ENCODE measurements at regions not wholly inside any gene's neighbourhood (a gene's known extent, or its start where the extent isn't known, plus 50 kb on each side); places are given as distances from the start of the nearest gene placed in this dataset.

DNA sequence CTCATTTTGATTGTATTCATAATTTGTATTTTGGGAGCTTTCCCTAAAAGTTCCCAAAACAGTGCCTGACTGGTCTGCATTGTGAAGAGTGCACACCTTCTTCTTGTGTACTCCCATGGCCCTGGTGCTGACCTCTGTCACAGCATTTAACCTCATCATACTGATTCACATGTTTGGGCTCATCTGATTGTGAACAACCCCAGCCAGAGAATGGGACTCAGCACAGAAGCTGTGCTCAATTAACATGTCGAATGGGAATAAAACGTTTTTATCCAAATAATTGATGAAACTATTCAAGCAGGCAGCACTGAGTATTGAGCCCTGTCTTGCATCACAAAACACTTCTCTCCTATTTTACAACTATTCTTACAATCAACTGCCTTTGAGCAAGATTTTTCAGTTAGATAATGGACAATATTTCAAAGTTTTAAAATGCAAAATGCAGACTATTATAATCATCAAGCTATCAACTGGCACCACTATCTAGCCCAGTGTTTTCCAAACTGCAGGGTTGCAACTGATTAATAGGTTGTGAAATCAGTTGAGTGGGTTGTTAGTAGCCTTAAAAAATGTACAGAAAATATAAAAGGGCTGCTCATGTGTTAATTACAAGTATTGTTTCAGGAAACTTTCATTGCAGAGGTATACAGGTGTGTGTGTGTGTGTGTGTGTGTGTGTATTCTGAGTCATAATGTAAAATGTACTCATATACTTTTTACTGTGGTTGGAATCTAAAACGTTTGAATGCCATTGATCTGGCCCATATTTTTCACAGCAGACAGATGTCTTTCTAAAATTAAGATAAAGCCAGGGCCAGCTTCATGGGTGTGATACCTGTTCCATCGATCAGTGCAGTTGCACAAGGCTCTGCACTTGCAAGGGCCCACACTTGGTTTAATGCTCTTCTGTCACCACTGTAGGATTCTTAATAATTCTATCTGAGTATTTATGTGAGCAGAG lies 190.5 kb downstream of the PIK3R1 start:
- TF ChIP-seq, protein P1, sequence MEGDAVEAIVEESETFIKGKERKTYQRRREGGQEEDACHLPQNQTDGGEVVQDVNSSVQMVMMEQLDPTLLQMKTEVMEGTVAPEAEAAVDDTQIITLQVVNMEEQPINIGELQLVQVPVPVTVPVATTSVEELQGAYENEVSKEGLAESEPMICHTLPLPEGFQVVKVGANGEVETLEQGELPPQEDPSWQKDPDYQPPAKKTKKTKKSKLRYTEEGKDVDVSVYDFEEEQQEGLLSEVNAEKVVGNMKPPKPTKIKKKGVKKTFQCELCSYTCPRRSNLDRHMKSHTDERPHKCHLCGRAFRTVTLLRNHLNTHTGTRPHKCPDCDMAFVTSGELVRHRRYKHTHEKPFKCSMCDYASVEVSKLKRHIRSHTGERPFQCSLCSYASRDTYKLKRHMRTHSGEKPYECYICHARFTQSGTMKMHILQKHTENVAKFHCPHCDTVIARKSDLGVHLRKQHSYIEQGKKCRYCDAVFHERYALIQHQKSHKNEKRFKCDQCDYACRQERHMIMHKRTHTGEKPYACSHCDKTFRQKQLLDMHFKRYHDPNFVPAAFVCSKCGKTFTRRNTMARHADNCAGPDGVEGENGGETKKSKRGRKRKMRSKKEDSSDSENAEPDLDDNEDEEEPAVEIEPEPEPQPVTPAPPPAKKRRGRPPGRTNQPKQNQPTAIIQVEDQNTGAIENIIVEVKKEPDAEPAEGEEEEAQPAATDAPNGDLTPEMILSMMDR (IDR thresholded peaks at IDR 0.05; ENCODE audit: borderline replicate concordance, extremely low read depth, low read length, poor library complexity, severe bottlenecking), result no peak
- TF ChIP-seq EZH2 (IDR thresholded peaks at IDR 0.05; ENCODE audit: borderline replicate concordance, low read depth, low read length, severe bottlenecking), result no peak
- no peaks in the 10 kb centered on the region for H3K79me2 ChIP-seq (ENCODE audit: insufficient read depth, low read length)
- 0 out of 2 replicates have a peak overlapping the region, but pooled peaks have one; percentile 10 for H3K4me2 ChIP-seq (ENCODE audit: insufficient read depth, low read length)
- no peaks in the 10 kb centered on the region for H3K36me3 ChIP-seq (ENCODE audit: insufficient read depth, low read length)
- no peak overlapping the region for H2AFZ ChIP-seq (ENCODE audit: low read depth, low read length)
- H3K9me3 ChIP-seq (ENCODE audit: insufficient read depth, low read length, severe bottlenecking), result no peaks in the 10 kb centered on the region
- no peak overlapping the region for H3K27ac ChIP-seq (ENCODE audit: low read length)
- no peak overlapping the region for H3K4me3 ChIP-seq (ENCODE audit: low read depth in 1 of 2, low read length in 2 of 2)
- H3K27me3 ChIP-seq (ENCODE audit: insufficient read depth, low read length, poor library complexity), result no peaks in the 10 kb centered on the region
- H4K20me1 ChIP-seq (ENCODE audit: insufficient read depth, low read length), result no peaks in the 10 kb centered on the region
- no peak overlapping the region for H3K9ac ChIP-seq (ENCODE audit: low read depth, low read length)
- DNase-seq (no peak), ATAC-seq (ENCODE audit: insufficient read depth, low read depth) (no peak)
- H3K4me1 ChIP-seq (ENCODE audit: insufficient read depth, low read length), result peaks cover 20% of the 10 kb centered on the region

DNA sequence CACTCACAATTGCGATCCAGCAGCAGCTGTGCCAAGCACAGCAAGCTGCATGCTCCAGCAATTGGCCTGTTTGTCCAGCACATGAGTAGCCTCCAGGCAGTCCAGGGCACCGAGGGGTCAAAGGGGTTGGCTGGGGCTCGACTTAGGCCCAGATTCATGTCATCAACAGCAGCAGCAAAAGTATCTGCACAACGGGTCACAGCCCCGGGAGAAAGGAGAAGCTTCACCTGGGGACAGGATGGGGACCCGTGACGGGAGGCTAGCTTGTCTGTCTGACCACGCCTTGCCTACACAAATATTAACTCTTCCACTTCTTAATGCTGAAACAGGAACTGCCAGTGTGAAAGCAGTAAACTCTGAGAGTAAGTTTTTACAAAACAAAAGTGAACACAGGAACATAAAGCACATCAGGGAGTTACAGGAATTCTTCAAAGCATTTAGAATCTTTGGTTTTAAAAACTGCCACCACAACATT lies 191.2 kb downstream of the PIK3R1 start:
- no peaks in the 10 kb centered on the region for H3K27me3 ChIP-seq (ENCODE audit: insufficient read depth, low read length, poor library complexity)
- peaks cover 20% of the 10 kb centered on the region for H3K4me1 ChIP-seq (ENCODE audit: insufficient read depth, low read length)
- DNase-seq (no peak), ATAC-seq (ENCODE audit: insufficient read depth, low read depth) (peak; percentile 68)
- H2AFZ ChIP-seq (ENCODE audit: low read depth, low read length), result no peak overlapping the region
- no peaks in the 10 kb centered on the region for H3K36me3 ChIP-seq (ENCODE audit: insufficient read depth, low read length)
- no peaks in the 10 kb centered on the region for H3K79me2 ChIP-seq (ENCODE audit: insufficient read depth, low read length)
- no peak overlapping the region for H3K9ac ChIP-seq (ENCODE audit: low read depth, low read length)
- peak overlapping the region; percentile 32; the same call in 1 of the 2 replicates for H3K4me2 ChIP-seq (ENCODE audit: insufficient read depth, low read length)
- H3K27ac ChIP-seq (ENCODE audit: low read length), result peak overlapping the region; percentile 0; the same call in 1 of the 2 replicates
- TF ChIP-seq, protein P1 (IDR thresholded peaks at IDR 0.05; ENCODE audit: borderline replicate concordance, extremely low read depth, low read length, poor library complexity, severe bottlenecking), result no peak
- no peak for TF ChIP-seq EZH2 (IDR thresholded peaks at IDR 0.05; ENCODE audit: borderline replicate concordance, low read depth, low read length, severe bottlenecking)
- H4K20me1 ChIP-seq (ENCODE audit: insufficient read depth, low read length), result no peaks in the 10 kb centered on the region
- no peak overlapping the region for H3K4me3 ChIP-seq (ENCODE audit: low read depth in 1 of 2, low read length in 2 of 2)
- no peaks in the 10 kb centered on the region for H3K9me3 ChIP-seq (ENCODE audit: insufficient read depth, low read length, severe bottlenecking)

DNA sequence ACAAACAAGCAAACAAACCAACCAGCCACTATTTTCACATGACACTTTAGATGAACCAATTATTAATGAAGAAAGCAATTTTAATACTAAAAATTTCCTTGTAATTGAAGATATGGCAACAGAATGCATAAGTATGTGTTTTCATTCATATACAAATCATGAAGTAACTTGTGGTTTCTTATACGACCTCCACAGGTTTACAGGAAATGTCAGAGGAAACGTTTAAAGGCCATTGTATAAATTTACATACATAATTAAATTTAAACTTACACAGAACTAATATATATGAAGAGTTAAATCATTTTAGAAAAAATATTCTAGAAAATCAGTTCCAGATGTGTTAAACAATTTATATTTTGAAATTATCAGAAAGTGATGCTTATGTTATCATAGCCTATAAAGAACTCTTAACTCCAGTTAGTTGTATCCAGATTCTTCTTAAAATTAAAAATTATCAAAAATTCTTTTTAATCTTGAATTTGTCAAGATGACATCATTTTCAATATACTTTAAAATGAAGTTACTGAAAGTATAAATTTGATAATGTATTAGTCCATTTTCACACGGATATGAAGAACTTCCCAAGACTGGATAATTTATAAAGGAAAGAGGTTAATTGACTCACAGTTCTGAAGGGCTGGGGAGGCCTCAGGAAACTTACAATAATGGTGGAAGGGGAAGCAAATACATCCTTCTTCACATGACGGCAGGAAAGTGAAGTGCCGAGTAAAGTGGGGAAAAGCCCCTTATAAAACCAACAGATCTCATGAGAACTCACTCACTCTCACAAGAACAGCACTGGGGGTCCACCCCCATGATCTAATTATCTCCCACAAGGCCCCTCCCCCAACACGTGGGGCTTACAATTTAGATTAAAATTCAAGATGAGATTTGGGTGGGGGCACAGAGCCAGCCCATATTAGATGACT lies 192.0 kb downstream of the PIK3R1 start:
- peak overlapping the region; percentile 32; the same call in 1 of the 2 replicates for H3K4me2 ChIP-seq (ENCODE audit: insufficient read depth, low read length)
- peak; percentile 81 for ATAC-seq (ENCODE audit: insufficient read depth, low read depth)
- no peak overlapping the region for H2AFZ ChIP-seq (ENCODE audit: low read depth, low read length)

More for the DNA sequence above, 192.0 kb downstream of the PIK3R1 start:
- Histone ChIP-seq H4K20me1 (ENCODE audit: insufficient read depth, low read length) (no peaks in the 10 kb centered on the region), H3K4me3 (ENCODE audit: low read depth in 1 of 2, low read length in 2 of 2) (no peak overlapping the region), H3K9me3 (ENCODE audit: insufficient read depth, low read length, severe bottlenecking) (no peaks in the 10 kb centered on the region), H3K9ac (ENCODE audit: low read depth, low read length) (no peak overlapping the region), H3K79me2 (ENCODE audit: insufficient read depth, low read length) (no peaks in the 10 kb centered on the region), H3K4me1 (ENCODE audit: insufficient read depth, low read length) (peaks cover 20% of the 10 kb centered on the region), H3K27me3 (ENCODE audit: insufficient read depth, low read length, poor library complexity) (no peaks in the 10 kb centered on the region), H3K27ac (ENCODE audit: low read length) (no peak overlapping the region), H3K36me3 (ENCODE audit: insufficient read depth, low read length) (no peaks in the 10 kb centered on the region)
- TF ChIP-seq, protein P1 (IDR thresholded peaks at IDR 0.05; ENCODE audit: borderline replicate concordance, extremely low read depth, low read length, poor library complexity, severe bottlenecking), result no peak
- TF ChIP-seq EZH2 (IDR thresholded peaks at IDR 0.05; ENCODE audit: borderline replicate concordance, low read depth, low read length, severe bottlenecking), result no peak
- no peak for DNase-seq

Measured in DND-41 (cell line).